ENCODE measurements at regions not wholly inside any gene's neighbourhood (a gene's known extent, or its start where the extent isn't known, plus 50 kb on each side); places are given as distances from the start of the nearest gene placed in this dataset.

GRCh38 chr11:82210011-82210410 lies 523.7 kb downstream of the FAM181B start:
- DNase-seq (no peak), ATAC-seq (no peak)
- H3K9me3 ChIP-seq, result no peaks in the 10 kb centered on the region
- TF ChIP-seq POLR2A (IDR thresholded peaks at IDR 0.05) (no peak), CTCF (IDR thresholded peaks at IDR 0.05) (no peak)
- no peak overlapping the region for H3K27ac ChIP-seq
- WGBS, 4 donors, result 78 to 90% (median 86%) methylated on average over 1 of the region's 1 CpG
- no peaks in the 10 kb centered on the region for H3K4me1 ChIP-seq
- H3K27me3 ChIP-seq, result no peaks in the 10 kb centered on the region
- intact Hi-C loops (cut with DNase I), result no loop called here
- no peaks in the 10 kb centered on the region for H3K36me3 ChIP-seq
- H3K4me3 ChIP-seq, result no peak overlapping the region

GRCh38 chr11:82195283-82195682 lies 538.4 kb downstream of the FAM181B start:
- H3K27ac ChIP-seq, result no peak overlapping the region
- H3K4me3 ChIP-seq, result no peak overlapping the region
- TF ChIP-seq POLR2A (IDR thresholded peaks at IDR 0.05), result no peak
- TF ChIP-seq CTCF (IDR thresholded peaks at IDR 0.05), result no peak
- no peaks in the 10 kb centered on the region for H3K27me3 ChIP-seq
- H3K9me3 ChIP-seq, result no peaks in the 10 kb centered on the region
- ATAC-seq, result no peak
- 79 to 84% (median 82%) methylated on average over 3 of the region's 3 CpGs for WGBS, 4 donors
- no peak for DNase-seq
- intact Hi-C loops (cut with DNase I), result no loop called here
- no peaks in the 10 kb centered on the region for H3K36me3 ChIP-seq
- H3K4me1 ChIP-seq, result no peaks in the 10 kb centered on the region

- no peaks in the 10 kb centered on the region for H3K36me3 ChIP-seq
- DNase-seq (no peak), ATAC-seq (no peak)
- intact Hi-C loops (cut with DNase I), result no loop called here
- H3K27ac ChIP-seq, result no peak overlapping the region
- no peak overlapping the region for H3K4me3 ChIP-seq
- H3K4me1 ChIP-seq, result no peaks in the 10 kb centered on the region
- no peak for TF ChIP-seq CTCF (IDR thresholded peaks at IDR 0.05)
- TF ChIP-seq POLR2A (IDR thresholded peaks at IDR 0.05), result no peak
- no peaks in the 10 kb centered on the region for H3K9me3 ChIP-seq
- 65 to 75% (median 74%) methylated on average over 7 of the region's 7 CpGs for WGBS, 4 donors
- no peaks in the 10 kb centered on the region for H3K27me3 ChIP-seq
Observed at GRCh38 chr11:82194521-82194920, 539.1 kb downstream of the FAM181B start.

- Histone ChIP-seq H3K4me3 (no peak overlapping the region), H3K36me3 (no peaks in the 10 kb centered on the region), H3K27me3 (no peaks in the 10 kb centered on the region), H3K27ac (no peak overlapping the region), H3K4me1 (no peaks in the 10 kb centered on the region), H3K9me3 (no peaks in the 10 kb centered on the region)
- no peak for ATAC-seq
- DNase-seq, result no peak
- intact Hi-C loops (cut with DNase I), result no loop called here
- TF ChIP-seq POLR2A (IDR thresholded peaks at IDR 0.05) (no peak), CTCF (IDR thresholded peaks at IDR 0.05) (no peak)
- 78 to 96% (median 86%) methylated on average over 3 of the region's 3 CpGs for WGBS, 4 donors
Observed at GRCh38 chr11:82191695-82192094, 542.0 kb downstream of the FAM181B start.

Measured in heart left ventricle (tissue), 16 donors.